ENCODE measurements at regions not wholly inside any gene's neighbourhood (a gene's known extent, or its start where the extent isn't known, plus 50 kb on each side); places are given as distances from the start of the nearest gene placed in this dataset.

DNA sequence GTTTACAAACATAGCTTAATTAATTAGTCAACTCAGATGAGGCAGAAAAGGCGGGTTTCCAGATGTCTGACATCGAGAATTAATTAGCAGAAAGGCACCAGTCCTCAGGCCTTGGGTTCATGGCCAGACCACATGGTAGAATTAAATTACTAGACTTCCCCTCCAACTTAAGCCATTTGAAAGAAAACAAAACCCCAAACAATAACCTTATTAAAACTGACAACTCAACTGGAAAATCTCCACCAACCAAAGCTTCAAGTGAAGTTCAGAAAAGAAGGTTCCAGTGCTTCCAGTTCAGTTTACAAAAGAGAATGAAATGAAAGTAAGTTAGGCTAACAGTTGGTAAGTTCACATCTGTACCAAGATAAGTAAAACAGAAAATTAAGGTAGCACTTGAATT is 349.5 kb downstream of the GRIN2B start:
- H3K79me1 ChIP-seq (ENCODE audit: low read length), result no peaks in the 10 kb centered on the region
- no peak overlapping the region for H3K4ac ChIP-seq (ENCODE audit: low read depth, low read length)
- no peaks in the 10 kb centered on the region for H3K27me3 ChIP-seq (ENCODE audit: insufficient read depth, low read length)
- H2BK12ac ChIP-seq (ENCODE audit: low read length), result no peak overlapping the region
- no CpG with 5 or more reads among the region's 2 CpGs for WGBS (ENCODE audit: extremely low coverage, insufficient coverage, insufficient read length)
- no peaks in the 10 kb centered on the region for H3K36me3 ChIP-seq (ENCODE audit: control insufficient read depth in 1 of 2, insufficient read depth in 2 of 2, low read length in 2 of 2)
- no peak overlapping the region for H4K91ac ChIP-seq (ENCODE audit: low read depth, low read length)
- no peak overlapping the region for H2AK5ac ChIP-seq (ENCODE audit: low read length)
- no peaks in the 10 kb centered on the region for H3K9me3 ChIP-seq (ENCODE audit: insufficient read depth, low read depth, low read length)
- H4K12ac ChIP-seq (ENCODE audit: low read depth, low read length), result no peak overlapping the region
- no peak overlapping the region for H2AFZ ChIP-seq (ENCODE audit: insufficient read depth, low read length, poor library complexity)
- H3K27ac ChIP-seq (ENCODE audit: low read depth, low read length), result no peak overlapping the region
- no peaks in the 10 kb centered on the region for H3K4me1 ChIP-seq (ENCODE audit: control insufficient read depth in 1 of 2, insufficient read depth in 2 of 2, low read length in 2 of 2)
- H3K79me2 ChIP-seq (ENCODE audit: control insufficient read depth, insufficient read depth, low read length, poor library complexity), result no peaks in the 10 kb centered on the region
- no peak overlapping the region for H3K23ac ChIP-seq (ENCODE audit: low read length)
- H3K18ac ChIP-seq (ENCODE audit: low read length), result no peak overlapping the region
- no peak overlapping the region for H3K4me2 ChIP-seq (ENCODE audit: low read length)
- H2BK120ac ChIP-seq (ENCODE audit: insufficient read depth, low read length, poor library complexity), result no peak overlapping the region
- no peak overlapping the region for H3K9ac ChIP-seq (ENCODE audit: low read length)
- no peak overlapping the region for H2BK5ac ChIP-seq (ENCODE audit: low read depth, low read length, poor library complexity)
- DNase-seq, result no peak
- H3K14ac ChIP-seq (ENCODE audit: low read length), result no peak overlapping the region
- no peak overlapping the region for H3K4me3 ChIP-seq (ENCODE audit: low read depth, low read length)
- no peak overlapping the region for H4K8ac ChIP-seq (ENCODE audit: low read depth, low read length)

DNA sequence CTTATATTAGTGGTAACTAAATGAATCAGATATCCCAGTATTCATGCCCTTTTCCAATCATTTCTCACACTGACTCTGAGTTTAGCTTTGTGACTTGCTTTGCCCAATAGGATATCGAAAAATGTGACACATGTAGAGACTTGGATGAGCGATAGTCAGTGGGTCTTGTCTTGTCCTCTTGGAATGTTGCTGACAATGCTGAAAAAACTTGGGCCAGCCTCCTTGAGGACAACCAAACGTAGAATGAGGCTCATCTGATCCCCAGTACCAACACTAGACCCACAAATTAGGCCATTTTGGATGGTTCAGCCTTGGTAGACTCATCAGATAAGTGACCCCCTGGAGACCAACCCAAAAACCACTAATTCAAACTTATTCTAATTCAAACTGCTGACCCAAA is 351.0 kb downstream of the GRIN2B start:
- WGBS (ENCODE audit: extremely low coverage, insufficient coverage, insufficient read length), result no CpG with 5 or more reads among the region's 3 CpGs
- Histone ChIP-seq H3K4ac (ENCODE audit: low read depth, low read length) (no peak overlapping the region), H3K79me1 (ENCODE audit: low read length) (no peaks in the 10 kb centered on the region), H2AK5ac (ENCODE audit: low read length) (no peak overlapping the region), H4K91ac (ENCODE audit: low read depth, low read length) (no peak overlapping the region), H3K18ac (ENCODE audit: low read length) (no peak overlapping the region), H3K23ac (ENCODE audit: low read length) (no peak overlapping the region), H3K27ac (ENCODE audit: low read depth, low read length) (no peak overlapping the region), H3K14ac (ENCODE audit: low read length) (no peak overlapping the region), H2BK12ac (ENCODE audit: low read length) (no peak overlapping the region), H3K4me1 (ENCODE audit: control insufficient read depth in 1 of 2, insufficient read depth in 2 of 2, low read length in 2 of 2) (no peaks in the 10 kb centered on the region), H4K8ac (ENCODE audit: low read depth, low read length) (no peak overlapping the region), H3K9ac (ENCODE audit: low read length) (no peak overlapping the region), H3K4me3 (ENCODE audit: low read depth, low read length) (no peak overlapping the region), H2BK5ac (ENCODE audit: low read depth, low read length, poor library complexity) (no peak overlapping the region), H2BK120ac (ENCODE audit: insufficient read depth, low read length, poor library complexity) (no peak overlapping the region), H3K4me2 (ENCODE audit: low read length) (no peak overlapping the region), H3K36me3 (ENCODE audit: control insufficient read depth in 1 of 2, insufficient read depth in 2 of 2, low read length in 2 of 2) (no peaks in the 10 kb centered on the region), H3K79me2 (ENCODE audit: control insufficient read depth, insufficient read depth, low read length, poor library complexity) (no peaks in the 10 kb centered on the region), H4K12ac (ENCODE audit: low read depth, low read length) (no peak overlapping the region), H3K27me3 (ENCODE audit: insufficient read depth, low read length) (no peaks in the 10 kb centered on the region), H3K9me3 (ENCODE audit: insufficient read depth, low read depth, low read length) (no peaks in the 10 kb centered on the region), H2AFZ (ENCODE audit: insufficient read depth, low read length, poor library complexity) (no peak overlapping the region)
- DNase-seq, result no peak

DNA sequence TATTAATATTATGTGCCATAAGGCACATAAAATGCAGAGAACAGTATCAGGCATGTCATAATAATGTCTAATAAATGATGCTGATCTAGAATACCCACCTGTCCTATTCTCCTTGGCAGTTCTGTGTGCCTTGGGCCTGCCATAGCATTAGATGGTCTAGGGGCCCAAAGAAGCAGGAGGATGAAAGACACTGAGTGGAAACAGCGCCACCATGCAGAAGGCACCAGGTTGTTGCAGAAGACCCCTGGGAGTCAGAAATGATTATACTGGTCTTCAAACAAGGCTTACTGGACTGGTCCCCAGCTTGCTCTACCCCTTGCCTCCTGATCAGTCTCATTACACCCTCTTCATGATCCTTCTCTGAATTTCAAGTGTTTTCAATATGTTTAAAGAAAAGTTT is 353.3 kb downstream of the GRIN2B start:
- no peak overlapping the region for H4K12ac ChIP-seq (ENCODE audit: low read depth, low read length)
- no peak overlapping the region for H2AFZ ChIP-seq (ENCODE audit: insufficient read depth, low read length, poor library complexity)
- no peak overlapping the region for H4K8ac ChIP-seq (ENCODE audit: low read depth, low read length)
- no peak overlapping the region for H3K4ac ChIP-seq (ENCODE audit: low read depth, low read length)
- H3K27ac ChIP-seq (ENCODE audit: low read depth, low read length), result no peak overlapping the region
- no peak for DNase-seq
- no peaks in the 10 kb centered on the region for H3K9me3 ChIP-seq (ENCODE audit: insufficient read depth, low read depth, low read length)
- no peaks in the 10 kb centered on the region for H3K79me2 ChIP-seq (ENCODE audit: control insufficient read depth, insufficient read depth, low read length, poor library complexity)
- no peak overlapping the region for H4K91ac ChIP-seq (ENCODE audit: low read depth, low read length)
- H3K79me1 ChIP-seq (ENCODE audit: low read length), result no peaks in the 10 kb centered on the region
- no peak overlapping the region for H3K4me3 ChIP-seq (ENCODE audit: low read depth, low read length)
- H3K4me2 ChIP-seq (ENCODE audit: low read length), result no peak overlapping the region
- H3K9ac ChIP-seq (ENCODE audit: low read length), result no peak overlapping the region
- H3K4me1 ChIP-seq (ENCODE audit: control insufficient read depth in 1 of 2, insufficient read depth in 2 of 2, low read length in 2 of 2), result no peaks in the 10 kb centered on the region
- no peak overlapping the region for H2BK120ac ChIP-seq (ENCODE audit: insufficient read depth, low read length, poor library complexity)
- H3K14ac ChIP-seq (ENCODE audit: low read length), result no peak overlapping the region
- no peak overlapping the region for H2BK5ac ChIP-seq (ENCODE audit: low read depth, low read length, poor library complexity)
- H3K27me3 ChIP-seq (ENCODE audit: insufficient read depth, low read length), result no peaks in the 10 kb centered on the region
- WGBS (ENCODE audit: extremely low coverage, insufficient coverage, insufficient read length), result no CpG with 5 or more reads among the region's 1 CpG
- H2BK12ac ChIP-seq (ENCODE audit: low read length), result no peak overlapping the region
- H3K18ac ChIP-seq (ENCODE audit: low read length), result no peak overlapping the region
- H3K36me3 ChIP-seq (ENCODE audit: control insufficient read depth in 1 of 2, insufficient read depth in 2 of 2, low read length in 2 of 2), result no peaks in the 10 kb centered on the region
- no peak overlapping the region for H2AK5ac ChIP-seq (ENCODE audit: low read length)
- no peak overlapping the region for H3K23ac ChIP-seq (ENCODE audit: low read length)

DNA sequence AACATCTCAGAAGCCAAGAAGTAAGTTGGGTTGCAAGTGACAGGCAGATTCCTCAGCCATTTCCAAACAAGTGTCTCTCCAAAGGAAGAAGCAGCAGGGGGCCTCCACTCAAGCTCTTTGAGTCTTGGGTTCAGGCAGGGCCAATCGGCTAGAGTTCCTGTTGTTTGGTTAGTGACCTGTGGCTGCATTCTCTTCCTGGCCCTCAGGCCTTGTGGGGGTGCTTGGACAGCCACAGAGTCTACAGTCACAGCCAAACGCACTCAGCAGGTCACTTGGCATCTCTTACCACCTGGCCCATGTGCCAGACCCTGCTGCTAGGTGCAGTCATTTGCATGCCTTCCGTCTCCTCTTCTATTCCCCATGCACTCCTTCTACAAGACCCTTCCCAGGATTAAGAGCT is 353.9 kb downstream of the GRIN2B start:
- H3K4me3 ChIP-seq (ENCODE audit: low read depth, low read length), result no peak overlapping the region
- H3K4ac ChIP-seq (ENCODE audit: low read depth, low read length), result no peak overlapping the region
- no peak overlapping the region for H4K8ac ChIP-seq (ENCODE audit: low read depth, low read length)
- DNase-seq, result no peak
- H3K23ac ChIP-seq (ENCODE audit: low read length), result no peak overlapping the region
- no peaks in the 10 kb centered on the region for H3K9me3 ChIP-seq (ENCODE audit: insufficient read depth, low read depth, low read length)
- H3K4me1 ChIP-seq (ENCODE audit: control insufficient read depth in 1 of 2, insufficient read depth in 2 of 2, low read length in 2 of 2), result no peaks in the 10 kb centered on the region
- H3K27ac ChIP-seq (ENCODE audit: low read depth, low read length), result no peak overlapping the region
- H3K14ac ChIP-seq (ENCODE audit: low read length), result no peak overlapping the region
- no peak overlapping the region for H4K12ac ChIP-seq (ENCODE audit: low read depth, low read length)
- H3K4me2 ChIP-seq (ENCODE audit: low read length), result no peak overlapping the region
- no peak overlapping the region for H3K9ac ChIP-seq (ENCODE audit: low read length)
- WGBS (ENCODE audit: extremely low coverage, insufficient coverage, insufficient read length), result no CpG with 5 or more reads among the region's 3 CpGs
- H3K36me3 ChIP-seq (ENCODE audit: control insufficient read depth in 1 of 2, insufficient read depth in 2 of 2, low read length in 2 of 2), result no peaks in the 10 kb centered on the region
- H2AFZ ChIP-seq (ENCODE audit: insufficient read depth, low read length, poor library complexity), result no peak overlapping the region
- H3K79me2 ChIP-seq (ENCODE audit: control insufficient read depth, insufficient read depth, low read length, poor library complexity), result no peaks in the 10 kb centered on the region
- no peak overlapping the region for H2BK5ac ChIP-seq (ENCODE audit: low read depth, low read length, poor library complexity)
- no peak overlapping the region for H2AK5ac ChIP-seq (ENCODE audit: low read length)
- H2BK120ac ChIP-seq (ENCODE audit: insufficient read depth, low read length, poor library complexity), result no peak overlapping the region
- H3K18ac ChIP-seq (ENCODE audit: low read length), result no peak overlapping the region
- no peak overlapping the region for H2BK12ac ChIP-seq (ENCODE audit: low read length)
- no peak overlapping the region for H4K91ac ChIP-seq (ENCODE audit: low read depth, low read length)
- H3K79me1 ChIP-seq (ENCODE audit: low read length), result no peaks in the 10 kb centered on the region
- H3K27me3 ChIP-seq (ENCODE audit: insufficient read depth, low read length), result no peaks in the 10 kb centered on the region
